ENCODE measurements at regions not wholly inside any gene's neighbourhood (a gene's known extent, or its start where the extent isn't known, plus 50 kb on each side); places are given as distances from the start of the nearest gene placed in this dataset.
"Not testable (repeated sequence)": the region's sequence is repeated elsewhere in the genome, so short reads cannot be mapped to it uniquely, and the experiment has no call there.

DNA sequence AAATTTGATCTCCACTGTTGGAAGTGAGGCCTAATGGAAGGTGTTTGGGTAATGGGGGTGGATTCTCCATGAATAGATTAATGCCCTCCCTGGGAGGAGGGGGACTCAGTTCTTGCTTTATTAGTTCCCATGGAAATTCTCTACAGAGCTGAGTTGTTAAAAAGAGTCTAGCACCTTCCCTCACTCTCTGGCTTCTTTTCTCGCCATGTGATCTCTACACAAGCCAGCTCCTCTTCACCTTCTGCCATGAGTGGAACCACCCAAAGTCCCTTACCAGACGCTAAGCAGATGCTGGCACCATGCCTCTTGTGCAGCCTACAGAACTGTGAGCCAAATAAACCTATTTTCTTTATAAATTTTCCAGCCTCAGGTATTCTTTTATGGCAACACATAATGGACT, 465.8 kb upstream of the ANO5 start:
- DNase-seq = no peak

DNA sequence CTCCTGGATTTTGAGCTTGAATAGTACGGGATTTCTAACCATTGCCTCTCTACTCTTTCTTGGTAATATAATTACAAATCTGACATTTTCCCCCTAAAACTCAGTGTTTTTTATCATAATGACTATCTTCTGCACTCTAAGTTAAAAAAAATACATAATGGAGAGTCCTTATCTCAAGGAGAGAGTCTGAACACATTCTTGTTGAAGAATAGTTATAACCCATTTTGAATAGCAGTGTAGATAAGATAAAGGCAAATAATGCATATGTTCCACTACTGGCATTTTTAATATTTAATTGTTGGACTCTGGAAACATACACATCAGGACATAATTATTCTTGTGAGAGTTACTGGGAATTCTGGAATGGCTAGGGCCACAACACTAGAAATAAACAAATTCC, 456.5 kb upstream of the ANO5 start:
- no peak for DNase-seq

DNA sequence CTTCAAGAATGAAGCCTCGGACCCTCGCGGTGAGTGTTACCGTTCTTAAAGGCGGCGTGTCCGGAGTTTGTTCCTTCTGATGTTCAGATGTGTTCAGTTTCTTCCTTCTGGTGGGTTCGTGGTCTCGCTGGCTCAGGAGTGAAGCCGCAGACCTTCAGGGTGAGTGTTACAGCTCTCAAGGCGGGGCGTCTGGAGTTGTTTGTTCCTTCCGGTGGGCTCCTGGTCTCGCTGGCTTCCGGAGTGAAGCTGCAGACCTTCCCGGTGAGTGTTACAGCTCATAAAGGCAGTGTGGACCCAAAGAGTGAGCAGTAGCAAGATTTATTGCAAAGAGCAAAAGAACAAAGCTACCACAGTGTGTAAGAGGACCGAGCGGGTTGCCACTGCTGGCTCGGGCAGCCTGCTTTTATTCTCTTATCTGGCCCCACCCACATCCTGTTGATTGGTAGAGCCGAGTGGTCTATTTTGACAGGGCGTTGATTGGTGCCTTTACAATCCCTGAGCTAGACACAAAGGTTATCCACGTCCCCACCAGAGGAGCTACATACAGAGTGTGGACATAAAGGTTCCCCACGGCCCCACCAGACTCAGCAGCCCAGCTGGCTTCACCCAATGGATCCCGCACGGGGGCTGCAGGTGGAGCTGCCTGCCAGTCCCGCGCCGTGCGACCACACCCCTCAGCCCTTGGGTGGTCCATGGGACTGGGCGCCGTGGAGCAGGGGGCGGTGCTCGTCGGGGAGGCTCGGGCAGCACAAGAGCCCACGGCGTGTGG, 440.2 kb upstream of the ANO5 start:
- not testable (repeated sequence) for DNase-seq

DNA sequence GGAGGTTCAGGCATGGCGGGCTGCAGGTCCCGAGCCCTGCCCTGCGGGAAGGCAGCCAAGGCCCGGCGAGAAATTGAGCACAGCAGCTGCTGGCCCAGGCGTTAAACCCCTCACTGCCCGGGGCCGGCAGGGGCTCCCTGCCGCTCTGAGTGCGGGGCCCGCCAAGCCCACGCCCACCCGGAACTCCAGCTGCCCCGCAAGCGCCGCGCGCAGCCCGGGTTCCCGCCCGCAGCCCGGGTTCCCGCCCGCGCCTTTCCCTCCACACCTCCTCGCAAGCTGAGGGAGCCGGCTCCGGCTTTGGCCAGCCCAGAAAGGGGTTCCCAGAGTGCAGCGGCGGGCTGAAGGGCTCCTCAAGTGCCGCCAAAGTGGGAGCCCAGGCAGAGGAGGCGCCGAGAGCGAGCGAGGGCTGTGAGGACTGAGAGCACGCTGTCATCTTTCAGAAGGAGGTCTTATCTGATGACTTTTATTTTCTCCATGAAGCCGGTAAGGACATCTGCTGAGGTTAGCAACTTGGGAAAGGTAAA, 439.6 kb upstream of the ANO5 start:
- DNase-seq = not testable (repeated sequence)

DNA sequence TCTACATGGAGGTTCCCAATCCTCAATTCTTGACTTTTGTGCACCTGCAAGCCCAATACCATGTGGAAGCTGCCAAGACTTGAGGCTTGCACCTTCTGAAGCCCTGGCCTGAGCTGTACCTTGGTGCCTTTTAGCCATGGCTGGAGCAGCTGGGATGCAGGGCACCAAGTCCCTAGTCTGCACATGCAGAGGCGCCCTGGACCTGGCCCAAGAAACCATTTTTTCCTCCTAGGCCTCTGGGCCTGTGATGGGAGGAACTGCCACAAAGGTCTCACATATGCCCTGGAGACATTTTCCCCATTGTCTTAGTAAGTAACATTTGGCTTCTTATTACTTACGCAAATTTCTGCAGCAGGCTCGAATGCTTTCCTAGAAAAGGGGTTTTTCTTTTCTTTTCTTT, 431.9 kb upstream of the ANO5 start:
- DNase-seq = no peak

DNA sequence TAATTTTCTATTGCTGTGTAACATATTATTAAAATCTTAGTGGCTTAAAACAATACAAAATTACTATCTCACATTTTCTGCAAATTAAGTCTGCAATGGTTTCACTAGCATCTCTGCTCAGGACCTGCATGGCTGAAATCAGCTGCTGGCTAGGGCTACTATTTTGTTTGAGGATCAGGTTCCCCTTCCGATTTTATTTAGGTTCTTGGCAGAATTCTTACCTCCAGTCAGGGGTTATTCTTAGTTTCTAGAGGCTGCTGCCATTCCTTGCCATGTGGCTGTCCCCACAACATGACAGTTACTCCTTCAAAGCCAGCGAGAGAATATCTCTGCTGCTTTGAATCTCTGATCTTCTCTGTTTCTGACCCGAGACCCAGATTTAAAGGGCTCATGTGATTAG, 424.5 kb upstream of the ANO5 start:
- no peak for DNase-seq

DNA sequence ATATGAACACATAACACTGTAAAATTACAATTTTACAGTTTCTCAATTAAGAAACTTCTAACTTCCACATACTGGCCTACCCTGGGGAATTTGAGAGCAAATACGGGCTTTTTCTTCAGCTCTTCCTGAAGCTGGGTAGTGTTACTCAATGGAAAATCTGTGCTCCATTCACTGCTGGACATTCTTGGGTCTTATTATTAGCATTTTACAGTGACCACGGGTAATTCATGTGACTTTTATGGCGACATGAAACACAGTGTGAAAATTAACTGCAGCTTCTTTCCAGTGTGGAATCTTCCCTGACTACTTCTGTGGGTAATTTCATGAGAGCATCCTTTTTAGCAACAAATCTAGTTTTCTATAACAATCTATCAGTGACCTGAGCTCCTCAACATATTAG, 423.7 kb upstream of the ANO5 start:
- no peak for DNase-seq

DNA sequence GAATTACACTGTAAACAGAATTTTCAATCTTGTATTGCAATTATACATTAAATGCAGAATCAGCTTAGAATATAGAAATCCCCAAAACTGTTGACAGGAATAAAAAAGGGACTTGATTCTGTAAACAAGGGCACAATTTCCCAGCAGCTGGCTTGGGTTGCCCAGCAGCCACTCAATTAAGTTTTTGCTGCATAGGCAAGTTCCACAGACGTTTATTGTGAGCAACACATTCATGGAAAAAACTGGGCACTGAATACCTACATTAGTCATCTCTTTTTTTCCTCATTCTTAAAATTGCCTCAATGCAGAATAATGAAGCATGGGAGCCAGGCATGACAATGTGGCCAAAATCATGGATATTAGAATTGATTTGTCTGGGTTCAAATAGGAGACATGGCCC, 421.8 kb upstream of the ANO5 start:
- DNase-seq = no peak

DNA sequence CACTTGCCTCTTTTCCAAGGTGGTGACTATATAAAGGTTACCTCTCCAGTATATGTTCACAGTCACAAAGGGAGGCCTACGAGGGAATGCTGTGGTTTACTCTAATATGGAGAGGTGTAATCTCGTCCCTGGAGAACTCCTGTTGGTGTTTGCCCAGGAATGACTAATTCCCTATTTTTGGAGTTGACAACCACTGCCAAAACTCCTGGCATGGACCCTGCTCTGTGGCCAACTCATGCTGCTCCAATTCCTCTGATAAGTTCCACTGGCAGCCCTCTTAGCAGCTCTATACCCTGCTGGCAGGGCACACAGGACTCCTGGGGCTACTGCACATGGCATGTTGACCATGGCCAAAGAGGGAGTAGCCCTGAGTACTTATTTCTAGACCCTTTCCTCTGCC, 418.7 kb upstream of the ANO5 start:
- DNase-seq = no peak

DNA sequence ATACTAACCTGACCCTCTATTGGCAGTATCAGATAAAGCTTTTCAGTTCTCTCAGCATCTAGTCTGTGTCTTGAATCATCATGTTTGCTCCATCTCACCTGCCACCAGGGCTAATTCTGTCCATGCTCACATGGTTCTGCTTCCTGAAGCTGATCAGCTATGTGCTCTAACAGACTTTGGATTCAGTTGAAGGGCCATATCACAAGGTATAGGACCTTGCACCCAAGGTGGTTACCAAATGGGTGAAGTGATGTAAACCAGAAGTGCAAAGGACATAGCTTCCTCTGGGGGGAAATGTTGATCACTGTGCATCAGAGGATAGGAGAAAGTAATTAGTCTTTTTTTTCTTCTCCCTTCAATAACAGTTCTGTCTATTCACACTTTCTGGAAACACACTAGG, 417.0 kb upstream of the ANO5 start:
- no peak for DNase-seq

DNA sequence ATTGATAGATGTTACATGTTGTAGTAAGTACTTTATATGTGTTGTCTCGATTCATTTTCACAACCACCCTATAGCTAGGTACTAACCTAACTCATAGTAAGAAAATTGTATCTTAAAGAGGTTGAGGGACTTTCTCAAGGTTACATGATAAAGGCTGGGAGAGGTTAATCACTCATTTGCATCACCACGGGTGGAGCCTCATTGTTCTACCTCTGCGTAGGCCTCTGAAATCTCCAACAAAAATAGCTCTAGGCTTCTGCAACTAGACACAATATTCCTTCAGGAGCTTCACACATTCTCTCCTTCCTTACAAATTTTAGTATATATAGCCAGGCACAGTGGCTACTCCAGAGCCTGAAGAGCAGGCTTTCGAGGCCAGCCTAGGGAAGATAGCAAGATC, 408.9 kb upstream of the ANO5 start:
- no peak for DNase-seq

DNA sequence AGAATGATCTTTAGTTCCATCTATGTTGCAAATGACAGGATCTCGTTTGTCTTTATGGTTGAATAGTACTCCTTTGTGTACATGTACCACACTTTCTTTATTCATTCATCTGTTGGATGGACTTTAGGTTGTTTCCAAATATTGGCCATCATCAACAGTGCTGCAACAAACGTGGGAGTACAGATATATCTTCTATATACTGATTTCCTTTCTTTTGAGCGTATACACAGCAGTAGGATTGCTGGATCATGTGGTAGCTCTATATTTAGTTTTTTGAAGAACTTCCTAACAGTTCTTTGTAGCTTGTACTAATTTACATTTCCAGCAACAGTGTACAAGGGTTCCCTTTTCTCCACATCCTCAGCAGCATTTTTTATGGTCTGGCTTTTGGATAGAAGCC, 407.5 kb upstream of the ANO5 start:
- no peak for DNase-seq

DNA sequence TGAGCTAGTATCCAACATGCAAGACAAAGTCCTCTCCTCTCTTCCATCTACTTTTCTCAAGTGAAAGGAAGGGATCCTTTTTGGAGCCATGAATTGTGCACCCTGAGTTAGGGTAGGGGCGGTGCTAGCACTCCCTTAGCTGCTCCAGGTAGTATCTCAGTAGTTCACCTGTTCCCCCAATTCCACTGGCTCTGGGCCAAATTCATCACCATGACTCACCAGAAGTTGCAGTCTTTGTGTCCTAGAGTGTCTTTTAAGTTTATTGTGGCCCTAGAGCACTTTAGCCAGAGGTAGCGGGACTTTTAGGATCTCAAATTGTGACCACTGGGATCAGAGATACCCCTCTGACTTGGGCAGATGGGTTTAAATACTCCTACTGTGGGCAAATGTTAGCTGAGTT, 398.6 kb upstream of the ANO5 start:
- no peak for DNase-seq

DNA sequence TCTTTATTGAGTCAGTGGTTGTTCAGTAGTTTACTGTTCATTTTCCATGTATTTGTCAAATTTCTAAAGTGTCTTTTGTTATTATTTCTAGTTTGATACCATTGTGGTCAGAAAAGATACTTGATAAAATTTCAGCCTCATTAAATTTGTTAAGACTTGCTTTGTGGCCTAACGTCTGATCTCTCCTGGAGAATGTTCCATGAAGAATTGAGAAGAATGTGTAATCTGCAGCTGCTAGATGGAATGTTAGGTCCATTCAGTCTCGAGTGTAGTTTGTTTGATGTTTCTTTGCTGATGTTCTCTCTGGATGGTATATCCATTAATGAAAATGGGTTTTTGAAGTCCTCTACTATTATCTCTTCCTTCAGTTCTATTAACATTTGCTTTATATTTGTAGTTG, 394.7 kb upstream of the ANO5 start:
- no peak for DNase-seq

DNA sequence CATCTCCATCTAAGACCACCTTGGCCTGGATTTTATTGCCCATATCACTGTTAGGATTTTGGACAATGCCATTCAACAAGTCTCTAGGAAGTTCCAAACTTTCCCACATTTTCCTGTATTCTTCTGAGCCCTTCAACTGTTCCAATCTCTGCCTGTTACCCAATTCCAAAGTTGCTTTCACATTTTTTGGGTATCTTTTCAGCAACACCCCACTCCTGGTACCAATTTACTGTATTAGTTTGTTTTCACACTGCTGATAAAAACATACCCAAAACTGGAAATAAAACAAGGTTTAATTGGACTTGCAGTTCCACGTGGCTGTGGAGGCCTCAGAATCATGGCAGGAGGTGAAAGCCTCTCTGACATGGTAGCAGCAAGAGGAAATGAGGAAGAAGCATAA, 388.4 kb upstream of the ANO5 start:
- DNase-seq = not testable (repeated sequence)

DNA sequence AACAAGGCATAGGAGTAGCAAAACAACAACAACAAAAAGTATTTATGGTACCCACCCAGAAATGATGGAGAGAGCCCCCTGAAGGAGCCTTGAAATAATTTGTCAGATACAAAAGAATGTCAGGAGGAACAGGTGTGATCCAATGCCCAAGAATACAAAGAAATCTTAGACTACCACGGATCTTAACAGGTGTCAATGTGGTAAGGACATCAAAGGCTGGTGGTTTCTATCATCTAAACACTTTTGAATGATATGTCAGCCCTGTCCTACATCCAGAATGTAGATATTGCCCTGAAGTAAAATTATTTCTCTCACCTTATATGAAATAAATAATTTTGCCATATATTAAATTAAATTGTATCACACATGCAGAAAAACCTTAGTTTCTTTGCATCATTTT, 386.4 kb upstream of the ANO5 start:
- DNase-seq = no peak

DNA sequence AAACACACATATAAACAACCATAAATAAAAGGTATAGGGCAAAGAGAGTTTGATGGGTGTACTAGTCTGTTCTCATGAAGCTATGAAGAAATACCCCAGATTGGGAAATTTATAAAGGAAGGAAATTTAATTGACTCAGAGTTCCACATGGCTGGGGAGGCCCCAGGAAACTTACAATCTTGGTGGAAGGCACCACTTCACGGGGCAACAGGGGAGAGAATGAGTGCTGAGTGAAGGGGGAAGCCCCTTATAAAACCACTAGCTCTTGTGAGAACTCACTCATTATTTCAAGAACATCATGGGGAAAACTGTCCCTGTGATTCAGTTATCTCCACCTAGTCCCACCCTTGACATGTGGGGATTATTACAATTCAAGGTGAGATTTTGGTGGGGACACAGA, 385.9 kb upstream of the ANO5 start:
- DNase-seq = no peak

DNA sequence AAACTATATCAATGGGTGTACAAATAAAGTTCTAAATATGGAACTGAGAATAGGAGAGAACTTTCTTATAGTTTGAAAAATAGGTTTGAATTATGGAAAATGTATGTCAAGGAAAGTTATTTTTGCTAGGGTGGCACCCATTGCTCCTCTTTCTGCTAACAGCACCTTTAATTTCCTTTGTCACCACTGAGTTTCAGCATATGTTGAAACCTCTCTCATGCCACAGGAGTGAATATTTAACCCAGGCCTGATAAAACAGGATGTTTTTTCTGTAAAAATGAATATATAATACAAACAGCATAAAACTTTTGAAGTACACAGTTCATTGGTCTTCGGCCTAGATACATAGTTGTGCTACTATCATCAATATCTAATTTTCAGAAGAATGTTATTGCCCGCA, 385.5 kb upstream of the ANO5 start:
- DNase-seq = no peak

DNA sequence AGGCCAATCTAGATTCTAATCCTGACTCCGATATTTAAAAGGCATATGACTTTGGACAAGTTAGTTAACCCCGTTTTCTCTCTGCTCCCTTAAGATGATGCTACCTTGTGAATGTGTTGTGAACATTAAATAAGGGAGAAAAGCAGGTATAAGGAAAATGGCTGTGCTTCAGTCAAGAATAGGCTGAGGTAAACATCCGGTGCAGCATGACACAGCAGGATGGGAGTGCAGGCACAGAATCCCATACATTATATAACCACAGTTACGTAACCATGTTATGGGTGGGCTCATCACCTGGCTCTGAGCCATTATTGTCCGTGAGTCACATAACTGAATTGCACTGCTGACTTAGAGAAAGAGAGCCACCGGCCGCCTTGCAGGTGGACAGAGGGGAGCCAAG, 382.2 kb upstream of the ANO5 start:
- no peak for DNase-seq

DNA sequence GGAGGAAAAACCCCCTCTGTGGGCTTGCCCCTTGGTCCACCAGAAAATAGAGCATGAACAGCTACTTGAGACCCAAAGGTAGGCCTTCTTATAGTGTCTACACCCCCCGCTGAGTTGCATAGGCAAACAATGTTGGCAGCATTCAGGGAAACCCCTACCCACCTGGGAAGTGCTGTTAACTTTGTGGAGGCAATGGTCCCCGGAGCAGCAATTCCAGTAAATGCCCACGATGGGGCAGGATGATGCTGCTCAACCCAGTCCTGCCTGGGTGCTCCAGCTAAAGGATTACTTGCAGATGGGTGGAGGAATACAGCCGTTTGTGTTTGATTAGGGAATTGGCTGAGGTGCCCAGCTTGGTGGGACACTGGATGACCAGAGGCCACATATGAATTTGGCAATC, 381.3 kb upstream of the ANO5 start:
- no peak for DNase-seq

DNA sequence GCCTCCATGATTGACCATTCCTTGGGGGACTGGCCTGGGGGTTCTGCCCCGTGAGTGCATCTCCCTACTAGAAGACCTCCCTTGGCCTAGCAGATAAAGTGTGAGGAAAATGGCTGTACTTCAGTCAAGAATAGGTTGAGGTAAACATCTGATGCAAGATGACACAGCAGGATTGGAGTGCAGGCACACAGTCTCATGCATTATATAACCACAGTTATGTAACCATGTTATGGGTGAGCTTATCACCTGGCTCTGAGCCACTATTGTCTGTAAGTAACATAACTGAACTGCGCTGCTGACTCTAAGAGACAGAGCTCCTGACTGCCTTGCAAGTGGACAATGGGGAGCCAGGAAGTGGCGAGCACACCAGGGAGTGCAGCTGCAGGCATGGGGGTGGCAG, 378.7 kb upstream of the ANO5 start:
- DNase-seq = no peak

DNA sequence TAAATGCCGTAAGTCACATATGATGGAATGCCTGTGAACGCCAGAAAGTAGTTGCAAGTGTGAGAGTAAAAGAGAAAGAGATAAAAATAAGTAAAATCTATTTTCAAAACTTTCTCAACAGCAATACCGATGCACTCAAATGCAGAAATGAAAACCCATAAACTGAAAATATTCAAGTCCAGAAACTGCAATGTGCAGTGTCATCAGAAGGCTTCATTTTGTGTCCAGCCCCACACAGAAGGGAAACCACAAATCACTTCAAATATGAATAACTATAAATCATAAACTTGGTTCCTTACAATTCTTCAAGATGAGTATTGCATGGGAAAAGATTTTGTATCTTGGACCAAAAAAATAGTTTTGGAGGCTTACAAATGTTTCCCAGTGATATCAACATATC, 375.2 kb upstream of the ANO5 start:
- no peak for DNase-seq

DNA sequence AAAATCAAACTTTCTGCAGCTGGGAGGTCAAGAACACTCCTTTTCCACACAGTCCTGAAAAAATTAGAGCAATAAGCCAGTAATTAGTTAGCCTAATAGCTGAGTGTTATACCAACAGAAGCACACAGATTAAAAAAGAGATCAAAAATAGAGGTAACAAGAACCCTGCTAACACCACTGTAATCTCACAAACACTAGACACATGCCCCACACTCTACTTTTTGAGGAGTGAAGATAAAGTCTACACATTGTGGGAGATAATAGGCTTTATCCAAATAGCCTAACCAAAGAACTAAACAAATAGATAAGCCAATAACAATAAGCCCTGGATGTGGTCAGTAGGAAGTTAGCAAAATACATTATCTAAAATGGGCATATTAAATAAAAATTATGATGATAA, 372.7 kb upstream of the ANO5 start:
- no peak for DNase-seq

DNA sequence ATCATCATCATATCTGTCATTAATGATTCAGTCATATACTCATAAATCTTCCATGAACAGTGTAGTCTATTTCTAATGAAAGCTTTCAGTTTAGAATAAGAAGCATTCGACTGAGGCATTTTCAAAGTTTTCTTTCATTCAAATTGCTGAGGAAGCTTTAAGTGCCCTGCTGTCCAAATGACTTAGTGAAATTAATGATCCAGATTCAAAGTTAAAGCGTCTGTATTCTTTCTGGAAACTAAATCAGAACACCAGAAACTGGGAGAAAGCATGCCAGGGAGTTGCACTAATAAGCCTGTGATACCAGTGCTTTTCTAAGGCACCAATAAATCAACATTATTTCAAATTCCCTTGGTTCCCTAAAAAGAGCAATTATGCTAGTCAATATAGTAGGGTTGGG, 367.8 kb upstream of the ANO5 start:
- no peak for DNase-seq

DNA sequence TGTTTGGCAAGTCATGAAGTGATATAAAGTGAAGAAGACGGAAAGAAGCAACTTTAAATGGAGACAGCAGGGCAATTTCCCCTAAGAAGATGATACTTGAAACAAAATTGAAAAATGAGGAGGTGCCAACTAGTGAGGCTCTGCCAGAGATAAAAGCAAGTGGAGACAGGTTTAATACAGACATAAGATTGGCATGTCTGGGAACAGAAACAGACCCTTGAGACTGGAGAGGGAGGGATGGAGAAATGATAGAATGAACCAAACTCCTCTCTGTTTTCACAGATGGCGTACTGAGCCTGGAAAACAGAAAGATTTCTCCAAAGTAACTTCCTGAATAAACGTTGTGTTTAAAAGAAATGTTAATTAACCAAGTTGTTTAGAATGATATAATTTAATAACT, 354.5 kb upstream of the ANO5 start:
- DNase-seq = no peak

All from DMS79 (cell line).